K562 (cell line): ENCODE measurements at regions not wholly inside any gene's neighbourhood (a gene's known extent, or its start where the extent isn't known, plus 50 kb on each side); places are given as distances from the start of the nearest gene placed in this dataset.

Source experiments
- ATAC-seq: fragments of 200-7000 bp; cut with Tn5 transposase; 3 replicates; pipeline ENCODE4 v1.9.1; 2020; ENCODE audit warnings: moderate library complexity
- BruUV-seq: library from RNA; stranded (reverse); fragments of 400-500 nt; replicated peaks from 2 replicates; lab custom pipeline; 2021; lab: Mats Ljungman, UMichigan
- CTCF ChIA-PET: fragments of 300-600 bp; formaldehyde crosslinking; extraction: SDS; loops from one replicate; lab custom pipeline; 2021; ENCODE audit warnings: low intra/inter-chr PET ratio; lab: Yijun Ruan, JAX
- POLR2A ChIA-PET: fragments of 300-600, 350-650 bp; sonication (Branson Sonifier 250); formaldehyde crosslinking; extraction: SDS; loops from one replicate; lab custom pipeline; 2021; ENCODE audit warnings: antibody characterized with exemption, inconsistent platforms; lab: Yijun Ruan, JAX
- DNase-seq, 4 experiments: peaks; one replicate each; pipeline versions ENCODE4 v3.0.0 to v3.0.0-alpha.2; 2011 to 2018; ENCODE audit warnings: low spot score in 3 of 4, mixed read lengths in 3 of 4; ENCODE audit errors: extremely low read depth in 1 of 4
- FAIRE-seq: peaks from 2 replicates; lab custom pipeline; 2011; peaks lifted over from hg19 to GRCh38; lab: Jason Lieb, UNC
- H2AFZ ChIP-seq: 2 replicates; pipeline ENCODE4 v1.6.0; 2011; ENCODE audit warnings: low read depth, low read length, control low read depth, inconsistent platforms
- H3K27ac ChIP-seq: fragments of 200-600 bp; 3 replicates; pipeline ENCODE4 v1.8.0; 2011; ENCODE audit warnings: low read depth, mild to moderate bottlenecking, control low read depth, inconsistent platforms, low read length, moderate library complexity, mixed read lengths; ENCODE audit errors: extremely low read depth
- H3K27me3 ChIP-seq, 2 experiments: fragments of 300-600 bp in 1 of 2; 2 replicates in 1 of 2; 3 replicates in 1 of 2; pipeline versions ENCODE4 v1.6.0 to v1.8.0; 2011; ENCODE audit warnings: inconsistent platforms in 2 of 2, low read length in 2 of 2, mild to moderate bottlenecking in 1 of 2, mixed read lengths in 1 of 2, moderate library complexity in 1 of 2; ENCODE audit not compliant: control insufficient read depth in 2 of 2, insufficient read depth in 2 of 2
- H3K36me3 ChIP-seq: fragments of 300-600 bp; 3 replicates; pipeline ENCODE4 v1.8.0; 2011; ENCODE audit warnings: mild to moderate bottlenecking, low read length, inconsistent platforms; ENCODE audit not compliant: control insufficient read depth, insufficient read depth
- H3K4me1 ChIP-seq, 2 experiments: fragments of 200-600 bp in 1 of 2; replicated peaks in 1 of 2; 2 replicates in 1 of 2; 3 replicates in 1 of 2; pipeline versions ENCODE4 v1.5.1 to v1.8.0; 2011; ENCODE audit warnings: inconsistent platforms in 2 of 2, low read length in 2 of 2, mild to moderate bottlenecking in 1 of 2, mixed read lengths in 1 of 2, moderate library complexity in 1 of 2; ENCODE audit not compliant: control insufficient read depth in 2 of 2, insufficient read depth in 2 of 2
- H3K4me2 ChIP-seq: 2 replicates; pipeline ENCODE4 v1.6.1; 2011; ENCODE audit warnings: low read length, control low read depth, inconsistent platforms, mixed read lengths; ENCODE audit not compliant: insufficient read depth
- H3K4me3 ChIP-seq: fragments of 200-600 bp; sonication (generic), shearing (Covaris generic); 2 replicates; pipeline ENCODE4 v1.5.1; 2016; ENCODE audit warnings: control low read depth, inconsistent platforms
- H3K79me2 ChIP-seq: fragments of 200-600 bp; 3 replicates; pipeline ENCODE4 v1.8.0; 2011; ENCODE audit warnings: low read length, inconsistent platforms; ENCODE audit not compliant: control insufficient read depth, insufficient read depth
- H3K9ac ChIP-seq, 2 experiments: 2 replicates each; pipeline versions ENCODE4 v1.6.0 to v1.6.1; 2011; ENCODE audit warnings: low read depth in 2 of 2, low read length in 2 of 2, control low read depth in 1 of 2, inconsistent platforms in 1 of 2, mild to moderate bottlenecking in 1 of 2, mixed read lengths in 1 of 2; ENCODE audit not compliant: insufficient read depth in 1 of 2
- H3K9me1 ChIP-seq: one replicate; pipeline ENCODE4 v1.6.0; 2011; ENCODE audit warnings: inconsistent platforms, mild to moderate bottlenecking, low read length, moderate library complexity; ENCODE audit not compliant: control insufficient read depth, insufficient read depth
- H3K9me3 ChIP-seq: replicated peaks from 2 replicates; pipeline ENCODE4 v1.5.1; 2011; ENCODE audit warnings: low read depth, low read length, inconsistent platforms; ENCODE audit not compliant: control insufficient read depth, insufficient read depth
- H4K20me1 ChIP-seq: replicated peaks from 2 replicates; pipeline ENCODE4 v1.6.1; 2011; ENCODE audit warnings: low read length, inconsistent platforms, mixed read lengths; ENCODE audit not compliant: control insufficient read depth, insufficient read depth
- KHSRP ChIP-seq: fragments of 450-650 bp; IDR thresholded peaks from 2 replicates; pipeline ENCODE4 v1.6.1; 2017
- SREBF2 ChIP-seq: sonication (generic); formaldehyde crosslinking; IDR thresholded peaks from 2 replicates; pipeline ENCODE4 v1.4.0; 2020; ENCODE audit warnings: mild to moderate bottlenecking, missing genetic modification reagents
- ZBTB40 ChIP-seq, 2 experiments: fragments of 450-650 bp in 1 of 2; sonication (generic) in 1 of 2; formaldehyde crosslinking in 1 of 2; IDR thresholded peaks; 2 replicates each; pipeline versions ENCODE4 v1.7.1 to v1.9.0; 2016 to 2022; ENCODE audit warnings: inconsistent platforms in 1 of 2, mild to moderate bottlenecking in 1 of 2, missing genetic modification reagents in 1 of 2
- ZNF707 ChIP-seq: fragments of 250-450 bp; sonication (Bioruptor Pico); conservative IDR thresholded peaks from 2 replicates; pipeline ENCODE4 v1.8.0; 2022; ENCODE audit warnings: inconsistent platforms, mild to moderate bottlenecking, moderate library complexity
- WGBS: fragments of 100-300 bp; shearing (Covaris generic); methylation state at CpG from one replicate; pipeline ENCODE4 v1.1.6; 2016; ENCODE audit warnings: low coverage, mixed read lengths; ENCODE audit not compliant: insufficient coverage; ENCODE audit errors: missing lambda C conversion rate; 5-methylcytosine and 5-hydroxymethylcytosine counted together
- in situ Hi-C: fragments of 300-500 bp; cut with MboI; formaldehyde crosslinking; loops from 4 replicates; pipeline ENCODE4 v1.15.0; 2018; ENCODE audit warnings: inconsistent platforms, mixed read lengths
- intact Hi-C: fragments of 100-400 bp; cut with micrococcal nuclease; formaldehyde crosslinking; loops from 2 replicates; pipeline ENCODE4 v1.14.2; 2022

DNA sequence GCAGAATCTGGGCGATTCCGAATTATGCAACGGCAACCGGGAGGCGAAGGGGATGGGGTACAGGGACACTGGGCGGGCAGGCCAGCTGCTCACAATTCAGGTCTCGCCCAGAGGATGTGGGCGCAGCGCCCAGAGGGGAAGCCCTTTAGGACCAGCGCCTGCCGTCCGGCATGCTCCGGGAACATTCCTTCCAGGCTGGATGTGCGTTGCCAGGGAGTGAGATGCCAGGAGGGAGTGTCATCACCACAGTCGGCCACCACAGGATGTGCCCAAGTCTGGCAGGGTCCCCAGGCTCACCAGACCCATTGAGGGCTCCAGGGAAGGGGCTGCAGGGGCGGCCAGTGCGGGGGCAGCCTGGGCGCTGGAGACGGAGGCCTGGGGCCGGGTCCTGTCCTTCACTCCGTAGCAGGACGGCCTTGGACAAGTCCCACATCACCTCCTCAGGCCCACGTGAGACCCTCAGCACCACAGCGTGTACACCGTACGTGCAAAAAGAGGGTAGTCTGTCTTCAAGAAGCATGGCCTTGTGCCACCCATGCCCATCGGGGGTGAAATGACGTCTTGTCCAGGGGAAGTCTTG is 63.9 kb downstream of the FOXL3 start:
- no peak for TF ChIP-seq KHSRP
- TF ChIP-seq ZNF707 (CRISPR knock-in tag), result no peak
- no peak for TF ChIP-seq SREBF2 (CRISPR knock-in tag)
- Histone ChIP-seq H3K27ac (no peak overlapping the region), H3K9me1 (no peaks in the 10 kb centered on the region), H3K4me3 (no peak overlapping the region), H4K20me1 (no peaks in the 10 kb centered on the region), H3K4me1 (peaks cover 0 to 18% of the 10 kb centered on the region in 2 experiments; a peak in 2 of 5 replicates), H3K9ac (no peak overlapping the region; a peak in 1 of 4 replicates), H3K27me3 (peaks cover 4 to 71% of the 10 kb centered on the region in 2 experiments; a peak in 4 of 5 replicates), H3K79me2 (no peaks in the 10 kb centered on the region), H3K36me3 (no peaks in the 10 kb centered on the region), H3K4me2 (no peak overlapping the region), H3K9me3 (peaks cover 4% of the 10 kb centered on the region), H2AFZ (no peak overlapping the region)
- DNase-seq (no peak), FAIRE-seq (no peak), ATAC-seq (no peak)
- BruUV-seq, result no TSS peak
- 9% methylated on average over 21 of the region's 28 CpGs for WGBS
- intact Hi-C loops, result no loop called here
- ChIA-PET POLR2A (no interaction called here), CTCF (no interaction called here)
- in situ Hi-C loops, result no loop called here

DNA sequence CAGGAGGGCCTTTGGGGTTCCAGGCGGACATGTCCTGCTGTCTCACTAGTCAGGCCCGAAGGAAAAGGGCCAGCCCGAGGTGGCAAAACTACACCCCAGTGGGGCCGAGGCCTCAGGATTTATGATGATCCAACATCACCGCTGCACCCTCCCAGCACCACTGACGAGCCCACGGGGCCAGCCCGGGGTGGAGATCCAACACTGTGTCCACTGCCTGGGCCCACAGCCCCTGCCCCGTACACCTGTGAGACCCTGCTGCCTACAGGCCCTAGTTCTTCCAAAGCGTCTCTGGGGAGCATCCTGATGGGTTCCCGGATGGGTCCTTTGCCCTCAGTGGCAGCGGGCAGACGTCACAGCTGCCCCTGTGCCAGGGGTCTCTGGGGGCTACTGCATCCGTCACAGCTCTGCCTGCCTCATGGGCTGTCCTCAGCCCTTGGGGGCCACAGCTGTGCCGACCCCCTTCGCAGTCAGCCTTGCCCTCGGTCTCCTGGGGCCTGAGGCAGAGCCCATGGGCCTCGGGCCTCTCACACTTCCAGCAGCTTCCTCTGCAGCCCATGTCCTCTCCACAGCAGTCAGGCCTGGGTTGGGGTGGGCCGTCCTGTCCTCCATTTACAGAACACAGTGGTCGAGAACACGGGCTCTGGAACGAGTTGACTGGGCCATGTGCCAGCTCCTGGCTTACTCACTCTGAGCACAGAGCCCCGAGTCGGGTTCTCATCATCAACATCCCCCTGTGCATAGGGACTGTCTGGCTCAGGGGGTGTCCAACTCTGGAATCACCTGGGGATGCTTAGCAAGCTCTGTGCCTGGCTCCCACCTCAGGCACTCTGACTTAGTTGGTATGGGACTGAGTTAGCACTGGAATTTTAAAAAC is 64.9 kb downstream of the FOXL3 start:
- Histone ChIP-seq H3K27me3 (peaks cover 13 to 75% of the 10 kb centered on the region in 2 experiments), H4K20me1 (no peaks in the 10 kb centered on the region), H3K9ac (no peak overlapping the region), H3K36me3 (no peaks in the 10 kb centered on the region), H3K4me1 (peaks cover 0 to 13% of the 10 kb centered on the region in 2 experiments; a peak in 2 of 5 replicates), H2AFZ (no peak overlapping the region), H3K27ac (no peak overlapping the region), H3K4me3 (no peak overlapping the region), H3K9me1 (no peaks in the 10 kb centered on the region), H3K79me2 (no peaks in the 10 kb centered on the region), H3K9me3 (peaks cover 6% of the 10 kb centered on the region), H3K4me2 (no peak overlapping the region)
- ATAC-seq (no peak), FAIRE-seq (no peak), DNase-seq (no peak)
- BruUV-seq, result no TSS peak
- WGBS, result 1% methylated on average over 23 of the region's 24 CpGs
- in situ Hi-C loops (no loop called here), intact Hi-C loops (no loop called here)
- ChIA-PET CTCF (no interaction called here), POLR2A (interaction anchor here (0.6 kb wide), 1 partner anchor 25 kb away, joined by 3 read pairs; no protein-coding TSS in a partner anchor)
- TF ChIP-seq ZBTB40 (IDR thresholded peaks at IDR 0.05), result no peak
- no peak for TF ChIP-seq ZBTB40 (CRISPR knock-in tag; IDR thresholded peaks at IDR 0.05)
